Testis (tissue), 2 donors: ENCODE measurements at regions not wholly inside any gene's neighbourhood (a gene's known extent, or its start where the extent isn't known, plus 50 kb on each side); places are given as distances from the start of the nearest gene placed in this dataset.

Experiments
- POLR2A ChIP-seq: fragments of 450-650 bp; IDR thresholded peaks from one replicate; pipeline ENCODE4 v1.6.1; 2017; ENCODE audit warnings: antibody characterized with exemption, mild to moderate bottlenecking, moderate library complexity
- TF ChIP-seq, protein P1 (sequence below), 3 experiments: fragments of 450-650 bp in 2 of 3; fragments of 200-600 bp in 1 of 3; sonication (generic) in 1 of 3; IDR thresholded peaks; one replicate each; pipeline ENCODE4 v1.5.1; 2016 to 2019; ENCODE audit warnings: antibody characterized with exemption in 3 of 3, mild to moderate bottlenecking in 2 of 3, moderate library complexity in 1 of 3

DNA sequence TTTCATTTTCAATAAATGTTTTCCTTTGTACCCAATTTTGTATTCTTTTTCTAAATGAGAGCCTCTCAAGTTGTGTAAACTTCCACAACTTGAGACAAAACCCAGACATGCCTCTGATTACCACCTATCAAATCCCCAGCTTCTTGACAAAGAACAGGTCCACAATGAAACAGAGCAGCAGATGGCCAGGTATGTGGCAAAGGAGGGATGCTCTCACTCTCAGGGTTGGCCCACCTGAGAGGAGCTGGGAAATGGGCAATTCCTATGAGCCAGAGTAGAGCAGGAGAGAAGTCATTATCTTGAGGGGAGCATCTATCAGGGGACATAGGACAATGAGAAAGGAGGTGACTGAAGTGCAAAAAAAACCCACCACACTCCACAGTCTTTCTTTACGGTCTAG is 273.5 kb upstream of the FAM241A start:
- TF ChIP-seq, protein P1, sequence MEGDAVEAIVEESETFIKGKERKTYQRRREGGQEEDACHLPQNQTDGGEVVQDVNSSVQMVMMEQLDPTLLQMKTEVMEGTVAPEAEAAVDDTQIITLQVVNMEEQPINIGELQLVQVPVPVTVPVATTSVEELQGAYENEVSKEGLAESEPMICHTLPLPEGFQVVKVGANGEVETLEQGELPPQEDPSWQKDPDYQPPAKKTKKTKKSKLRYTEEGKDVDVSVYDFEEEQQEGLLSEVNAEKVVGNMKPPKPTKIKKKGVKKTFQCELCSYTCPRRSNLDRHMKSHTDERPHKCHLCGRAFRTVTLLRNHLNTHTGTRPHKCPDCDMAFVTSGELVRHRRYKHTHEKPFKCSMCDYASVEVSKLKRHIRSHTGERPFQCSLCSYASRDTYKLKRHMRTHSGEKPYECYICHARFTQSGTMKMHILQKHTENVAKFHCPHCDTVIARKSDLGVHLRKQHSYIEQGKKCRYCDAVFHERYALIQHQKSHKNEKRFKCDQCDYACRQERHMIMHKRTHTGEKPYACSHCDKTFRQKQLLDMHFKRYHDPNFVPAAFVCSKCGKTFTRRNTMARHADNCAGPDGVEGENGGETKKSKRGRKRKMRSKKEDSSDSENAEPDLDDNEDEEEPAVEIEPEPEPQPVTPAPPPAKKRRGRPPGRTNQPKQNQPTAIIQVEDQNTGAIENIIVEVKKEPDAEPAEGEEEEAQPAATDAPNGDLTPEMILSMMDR (IDR thresholded peaks at IDR 0.05): no peak
- TF ChIP-seq POLR2A: no peak
